Loucy (cell line): ENCODE measurements at regions not wholly inside any gene's neighbourhood (a gene's known extent, or its start where the extent isn't known, plus 50 kb on each side); places are given as distances from the start of the nearest gene placed in this dataset.

Source experiments
- EZH2phosphoT487 ChIP-seq: fragments of 200-600 bp; IDR thresholded peaks from 2 replicates; pipeline ENCODE4 v1.6.1; 2018; ENCODE audit warnings: antibody characterized with exemption, mild to moderate bottlenecking, moderate library complexity, borderline replicate concordance
- TF ChIP-seq, protein P1 (sequence below): fragments of 200-600 bp; sonication (generic); conservative IDR thresholded peaks from 2 replicates; pipeline ENCODE4 v1.5.1; 2014; ENCODE audit warnings: mild to moderate bottlenecking, antibody characterized with exemption, low read length

- TF ChIP-seq, protein P1, sequence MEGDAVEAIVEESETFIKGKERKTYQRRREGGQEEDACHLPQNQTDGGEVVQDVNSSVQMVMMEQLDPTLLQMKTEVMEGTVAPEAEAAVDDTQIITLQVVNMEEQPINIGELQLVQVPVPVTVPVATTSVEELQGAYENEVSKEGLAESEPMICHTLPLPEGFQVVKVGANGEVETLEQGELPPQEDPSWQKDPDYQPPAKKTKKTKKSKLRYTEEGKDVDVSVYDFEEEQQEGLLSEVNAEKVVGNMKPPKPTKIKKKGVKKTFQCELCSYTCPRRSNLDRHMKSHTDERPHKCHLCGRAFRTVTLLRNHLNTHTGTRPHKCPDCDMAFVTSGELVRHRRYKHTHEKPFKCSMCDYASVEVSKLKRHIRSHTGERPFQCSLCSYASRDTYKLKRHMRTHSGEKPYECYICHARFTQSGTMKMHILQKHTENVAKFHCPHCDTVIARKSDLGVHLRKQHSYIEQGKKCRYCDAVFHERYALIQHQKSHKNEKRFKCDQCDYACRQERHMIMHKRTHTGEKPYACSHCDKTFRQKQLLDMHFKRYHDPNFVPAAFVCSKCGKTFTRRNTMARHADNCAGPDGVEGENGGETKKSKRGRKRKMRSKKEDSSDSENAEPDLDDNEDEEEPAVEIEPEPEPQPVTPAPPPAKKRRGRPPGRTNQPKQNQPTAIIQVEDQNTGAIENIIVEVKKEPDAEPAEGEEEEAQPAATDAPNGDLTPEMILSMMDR, result no peak
- TF ChIP-seq EZH2phosphoT487, result no peak
Observed at GRCh38 chr18:34311468-34311867, 86.8 kb upstream of the NOL4 start.
